ENCODE measurements at regions not wholly inside any gene's neighbourhood (a gene's known extent, or its start where the extent isn't known, plus 50 kb on each side); places are given as distances from the start of the nearest gene placed in this dataset.

GRCh38 chr1:232474826-232475225 lies 155.1 kb downstream of the SIPA1L2 start:
- DNase-seq: no peak

GRCh38 chr1:232473900-232474299 lies 156.0 kb downstream of the SIPA1L2 start:
- no peak for DNase-seq

DNA sequence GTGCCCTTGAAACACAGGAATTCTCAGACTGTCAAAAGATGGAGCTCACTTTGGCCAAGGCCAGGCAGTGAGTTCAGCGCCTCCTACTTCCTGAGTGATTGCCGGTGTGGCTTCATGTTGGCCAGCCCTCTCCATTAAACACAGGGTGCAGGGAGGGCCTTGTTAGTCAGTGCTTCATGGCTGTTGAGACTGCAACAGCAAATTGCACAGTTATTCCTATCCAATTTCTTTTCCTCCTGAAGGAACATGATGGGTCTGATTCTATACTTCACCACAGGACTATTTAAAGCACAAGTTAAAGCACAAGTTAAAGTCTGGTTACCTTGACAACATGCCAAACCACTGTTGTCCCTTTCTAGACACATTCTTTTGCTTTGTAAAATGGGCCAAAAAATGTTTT lies 156.6 kb downstream of the SIPA1L2 start:
- DNase-seq: no peak

DNA sequence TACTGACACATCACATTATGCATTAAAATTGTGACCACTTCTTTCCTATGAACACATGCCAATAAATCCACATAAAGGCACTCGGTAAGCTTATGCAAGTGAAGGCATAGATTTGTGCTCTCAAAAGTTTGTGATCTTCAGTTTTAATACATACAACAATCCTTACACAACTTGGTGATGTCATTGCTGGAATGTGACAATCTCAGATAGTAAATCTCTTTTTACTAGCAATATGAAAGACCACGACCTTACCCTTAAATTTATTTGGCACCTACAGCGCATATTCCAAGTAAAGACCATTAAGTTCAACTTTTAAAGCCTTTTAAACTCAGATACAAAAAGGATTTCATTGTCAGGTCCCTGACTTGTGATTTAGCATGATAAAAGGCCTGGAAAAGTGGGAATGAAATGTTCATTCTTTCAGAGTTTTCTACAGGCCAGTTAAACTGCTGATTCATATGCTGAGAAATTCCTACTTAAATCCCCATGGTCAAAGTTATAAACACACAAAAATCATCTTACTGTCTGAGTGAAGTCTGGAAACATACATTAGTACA lies 157.4 kb downstream of the SIPA1L2 start:
- DNase-seq: no peak

GRCh38 chr1:232471250-232471649 lies 158.7 kb downstream of the SIPA1L2 start:
- DNase-seq: no peak

- DNase-seq: no peak
Observed at GRCh38 chr1:232470711-232471110, 159.2 kb downstream of the SIPA1L2 start.

DNA sequence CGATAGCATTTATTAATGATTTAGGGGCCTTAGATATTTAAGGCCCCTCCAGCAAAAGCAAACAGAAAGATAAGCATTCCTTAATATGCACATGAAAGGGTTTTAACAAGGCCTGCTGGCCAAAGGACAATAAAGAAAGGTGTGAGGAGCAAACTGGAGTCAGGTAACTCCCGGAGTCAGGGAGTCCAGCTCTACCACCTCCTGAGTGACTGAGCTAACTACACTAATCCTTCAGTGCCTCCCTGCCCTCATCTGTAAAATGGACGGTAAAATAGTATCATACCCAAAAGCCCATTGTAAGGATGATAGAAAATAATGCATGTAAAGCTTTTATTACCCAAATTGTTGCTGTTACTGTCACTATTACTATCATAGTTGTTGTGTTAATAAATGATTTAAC lies 161.7 kb downstream of the SIPA1L2 start:
- DNase-seq: no peak

DNA sequence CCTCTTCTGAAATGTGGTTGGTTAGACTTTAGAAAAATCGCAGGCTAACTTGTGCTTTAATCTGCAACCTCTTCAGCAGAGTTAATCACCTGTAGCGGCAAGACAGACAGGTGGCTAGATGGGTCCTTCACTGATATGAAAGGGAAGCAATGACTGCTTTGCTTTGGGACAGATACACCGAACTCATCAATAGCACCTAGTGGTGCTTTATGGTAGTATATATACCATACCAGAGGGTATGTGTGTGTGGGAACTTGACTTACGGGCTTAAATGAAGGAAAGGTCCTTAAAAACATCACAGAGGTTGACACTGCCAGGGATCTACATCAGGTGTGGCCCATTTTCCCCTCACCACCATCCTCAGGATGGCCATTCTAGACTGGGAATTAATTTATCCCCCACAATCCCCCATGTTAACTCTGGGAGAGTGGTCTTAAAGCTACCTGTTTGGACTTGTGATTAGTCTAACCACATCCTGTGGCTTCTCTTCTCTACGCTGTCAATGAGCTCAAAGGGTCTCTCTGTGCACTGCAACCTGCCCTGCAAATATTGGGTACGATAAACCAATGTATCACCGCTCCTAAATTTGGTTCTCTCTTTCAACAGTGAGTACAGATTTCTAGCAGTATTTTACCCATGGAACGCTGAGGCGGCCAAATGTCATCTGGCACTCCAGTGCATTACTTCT lies 162.7 kb downstream of the SIPA1L2 start:
- DNase-seq: no peak

GRCh38 chr1:232464325-232464724 lies 165.6 kb downstream of the SIPA1L2 start:
- no peak for DNase-seq

DNA sequence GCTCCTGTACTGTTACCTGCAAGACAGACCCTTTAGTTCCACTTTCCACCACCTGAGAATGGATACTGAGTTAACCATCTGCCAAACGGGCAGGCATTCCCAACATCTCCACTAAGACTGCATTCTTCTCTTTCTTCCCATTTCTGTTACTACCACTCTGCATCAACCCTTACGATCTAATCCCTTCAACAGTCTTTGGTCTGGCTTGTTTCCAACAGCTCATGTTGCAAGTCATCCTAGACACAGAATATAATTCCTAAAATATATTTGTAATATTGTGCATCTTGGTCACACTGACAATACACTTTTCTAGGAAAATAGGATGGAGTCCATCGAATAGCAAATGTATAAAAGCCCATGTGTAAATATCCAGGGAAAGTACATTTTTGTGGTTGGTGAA lies 166.7 kb downstream of the SIPA1L2 start:
- DNase-seq: no peak

GRCh38 chr1:232462213-232462612 lies 167.7 kb downstream of the SIPA1L2 start:
- no peak for DNase-seq

GRCh38 chr1:232459826-232460225 lies 170.1 kb downstream of the SIPA1L2 start:
- DNase-seq: no peak

DNA sequence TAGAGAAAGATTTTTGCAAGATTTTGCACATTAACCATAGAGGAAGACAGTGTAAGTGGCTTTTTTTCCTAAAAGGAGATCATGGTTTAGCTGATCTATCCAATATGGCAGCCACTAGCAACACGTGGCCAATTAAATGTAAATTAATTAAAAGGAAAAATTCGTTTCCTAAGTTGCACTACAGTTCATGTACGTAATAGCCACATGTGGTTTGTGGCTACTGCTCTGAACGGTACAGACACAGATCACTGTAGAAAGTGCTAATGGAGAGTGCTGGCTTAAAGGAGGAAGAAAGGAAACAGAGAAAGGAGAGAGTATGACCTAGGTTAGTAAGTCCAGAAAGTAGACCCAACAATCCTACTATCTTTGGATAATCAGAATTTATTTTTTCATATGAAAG lies 170.8 kb downstream of the SIPA1L2 start:
- DNase-seq: no peak

DNA sequence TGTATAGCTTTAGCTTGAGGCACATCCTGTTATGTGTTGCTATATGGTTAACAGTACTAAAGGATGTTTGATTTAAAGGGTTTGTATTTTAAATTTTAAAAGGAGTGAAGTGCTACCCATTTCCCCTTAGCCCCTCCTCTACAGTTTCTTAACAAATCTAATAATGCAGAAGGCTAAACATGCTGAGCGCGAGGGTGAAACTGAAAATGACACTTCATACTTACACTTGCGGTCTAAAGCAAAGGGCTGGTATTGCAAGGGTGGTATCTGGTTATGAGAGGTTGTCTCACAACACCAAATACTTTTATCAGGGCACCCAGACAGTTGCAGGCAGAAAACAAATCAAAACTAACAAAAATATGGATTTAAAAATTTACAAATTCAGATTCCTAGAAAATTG lies 172.3 kb downstream of the SIPA1L2 start:
- no peak for DNase-seq

- DNase-seq: no peak
Observed at GRCh38 chr1:232456714-232457113, 173.2 kb downstream of the SIPA1L2 start.

- no peak for DNase-seq
Observed at GRCh38 chr1:232454227-232454886, 175.6 kb downstream of the SIPA1L2 start.

GRCh38 chr1:232452736-232453440 lies 177.0 kb downstream of the SIPA1L2 start:
- no peak for DNase-seq

GRCh38 chr1:232452117-232452516 lies 177.8 kb downstream of the SIPA1L2 start:
- no peak for DNase-seq

DNA sequence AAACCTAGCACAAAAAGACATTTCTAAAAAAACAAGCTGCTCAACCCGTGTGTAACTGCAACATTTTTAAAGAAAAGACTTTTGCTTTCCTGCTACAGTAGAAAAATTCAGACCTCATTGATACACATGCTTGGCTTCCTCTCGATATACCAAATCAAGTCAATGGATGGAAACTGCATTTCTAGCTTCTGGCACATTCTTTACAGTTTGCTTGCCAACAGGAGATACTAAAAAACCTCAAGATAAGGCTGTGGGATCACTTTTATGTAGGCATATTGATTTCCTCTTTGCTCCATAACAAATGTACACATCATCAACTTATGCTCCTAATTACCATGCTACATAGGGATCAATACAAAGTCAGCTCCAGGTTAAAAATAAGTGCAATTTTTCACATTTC lies 178.4 kb downstream of the SIPA1L2 start:
- DNase-seq: no peak

DNA sequence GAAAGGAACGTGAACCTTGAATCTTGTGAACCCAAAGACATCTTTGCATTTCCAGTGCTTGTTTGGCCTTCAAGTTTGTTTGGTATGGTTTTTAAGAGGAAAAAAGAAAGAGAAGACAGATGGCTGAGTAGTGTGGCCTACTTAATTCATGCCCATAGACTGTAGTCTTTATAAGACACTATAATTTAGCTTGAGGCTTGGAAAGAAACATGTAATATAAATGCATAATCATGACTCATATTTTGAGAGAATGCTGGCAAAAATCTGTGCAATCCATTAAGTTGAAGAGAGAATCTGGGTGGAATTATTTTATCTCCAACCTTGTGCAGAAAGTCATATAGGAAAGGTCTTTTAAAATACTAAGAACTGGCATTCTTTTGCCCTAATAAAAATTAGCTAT lies 179.3 kb downstream of the SIPA1L2 start:
- DNase-seq: no peak

DNA sequence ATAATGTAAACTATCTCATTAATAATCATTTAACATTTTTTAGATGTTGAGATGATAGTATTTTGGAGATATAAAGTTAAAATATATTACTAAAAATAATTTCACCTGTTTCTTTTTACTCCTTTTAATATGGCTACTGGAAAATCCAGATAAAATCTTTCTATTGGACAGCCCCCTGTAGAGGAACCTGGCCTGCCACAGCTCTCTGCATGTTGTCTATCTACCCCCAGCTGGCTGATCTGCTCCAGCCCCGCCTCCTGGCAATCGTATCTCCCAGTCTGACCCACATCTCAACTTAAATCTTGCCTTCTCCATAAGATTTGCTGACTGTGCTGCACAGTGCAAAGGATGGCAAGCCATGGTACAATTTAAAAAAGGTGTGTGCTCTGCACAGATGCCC lies 182.8 kb downstream of the SIPA1L2 start:
- DNase-seq: no peak

GRCh38 chr1:232445361-232446106 lies 184.4 kb downstream of the SIPA1L2 start:
- no peak for DNase-seq

GRCh38 chr1:232443372-232443771 lies 186.6 kb downstream of the SIPA1L2 start:
- DNase-seq: no peak

Data from retina (tissue), 1 donor.